ENCODE measurements at regions not wholly inside any gene's neighbourhood (a gene's known extent, or its start where the extent isn't known, plus 50 kb on each side); places are given as distances from the start of the nearest gene placed in this dataset.

- TF ChIP-seq CTCF (IDR thresholded peaks at IDR 0.05; ENCODE audit: insufficient read depth, low read depth, low read length) = no peak
- no peak for DNase-seq (ENCODE audit: low read depth)
- H3K4me3 ChIP-seq (ENCODE audit: low read depth, low read length) = no peak overlapping the region
These were observed 1174.5 kb downstream of the DTWD2 start for GRCh38 chr5:117813850-117814249.

GRCh38 chr5:117812861-117813260, 1175.5 kb downstream of the DTWD2 start:
- H3K4me3 ChIP-seq (ENCODE audit: low read depth, low read length) = no peak overlapping the region
- no peak for TF ChIP-seq CTCF (IDR thresholded peaks at IDR 0.05; ENCODE audit: insufficient read depth, low read depth, low read length)
- peak; percentile 56 for DNase-seq (ENCODE audit: low read depth)

- H3K4me3 ChIP-seq (ENCODE audit: low read depth, low read length) = no peak overlapping the region
- TF ChIP-seq CTCF (IDR thresholded peaks at IDR 0.05; ENCODE audit: insufficient read depth, low read depth, low read length) = no peak
- DNase-seq (ENCODE audit: low read depth) = no peak
These were observed 1179.1 kb downstream of the DTWD2 start for GRCh38 chr5:117809251-117809650.

GRCh38 chr5:117805058-117805457, 1183.3 kb downstream of the DTWD2 start:
- H3K4me3 ChIP-seq (ENCODE audit: low read depth, low read length) = no peak overlapping the region
- no peak for DNase-seq (ENCODE audit: low read depth)
- TF ChIP-seq CTCF (IDR thresholded peaks at IDR 0.05; ENCODE audit: insufficient read depth, low read depth, low read length) = no peak

- H3K4me3 ChIP-seq (ENCODE audit: low read depth, low read length) = no peak overlapping the region
- peak; percentile 87 for DNase-seq (ENCODE audit: low read depth)
- TF ChIP-seq CTCF (IDR thresholded peaks at IDR 0.05; ENCODE audit: insufficient read depth, low read depth, low read length) = no peak
These were observed 1184.8 kb downstream of the DTWD2 start for GRCh38 chr5:117803533-117803932.

GRCh38 chr5:117801583-117801982, 1186.8 kb downstream of the DTWD2 start:
- no peak overlapping the region for H3K4me3 ChIP-seq (ENCODE audit: low read depth, low read length)
- DNase-seq (ENCODE audit: low read depth) = no peak
- TF ChIP-seq CTCF (IDR thresholded peaks at IDR 0.05; ENCODE audit: insufficient read depth, low read depth, low read length) = no peak

GRCh38 chr5:117800261-117800660, 1188.1 kb downstream of the DTWD2 start:
- H3K4me3 ChIP-seq (ENCODE audit: low read depth, low read length) = no peak overlapping the region
- TF ChIP-seq CTCF (IDR thresholded peaks at IDR 0.05; ENCODE audit: insufficient read depth, low read depth, low read length) = no peak
- DNase-seq (ENCODE audit: low read depth) = peak; percentile 34
